Medulla oblongata (tissue), 1 donor: ENCODE measurements at regions not wholly inside any gene's neighbourhood (a gene's known extent, or its start where the extent isn't known, plus 50 kb on each side); places are given as distances from the start of the nearest gene placed in this dataset.
"Not testable (repeated sequence)": the region's sequence is repeated elsewhere in the genome, so short reads cannot be mapped to it uniquely, and the experiment has no call there.

ENCODE experiments used
- DNase-seq: peaks from one replicate; pipeline ENCODE4 v3.0.0-alpha.2; 2015; ENCODE audit errors: extremely low spot score

DNA sequence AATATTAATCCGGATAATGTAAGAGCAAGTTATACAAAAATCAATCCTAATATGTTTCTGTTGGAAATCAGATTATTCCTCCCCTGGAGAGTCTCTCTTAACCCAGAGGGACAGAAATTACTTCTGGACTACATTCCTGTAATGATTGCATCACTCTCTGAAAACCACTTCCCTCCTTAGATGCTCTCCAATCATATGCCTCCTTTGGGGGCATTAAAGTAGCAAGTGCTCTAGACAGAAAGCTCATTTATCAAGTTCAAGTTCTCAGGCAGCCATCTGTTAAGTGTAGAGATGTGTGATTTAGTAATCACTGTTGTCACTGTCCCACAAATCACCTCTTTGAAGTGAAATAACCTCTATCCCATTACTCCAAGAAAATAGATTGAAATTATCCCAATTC is 247.1 kb downstream of the SLCO4C1 start:
- DNase-seq: no peak

DNA sequence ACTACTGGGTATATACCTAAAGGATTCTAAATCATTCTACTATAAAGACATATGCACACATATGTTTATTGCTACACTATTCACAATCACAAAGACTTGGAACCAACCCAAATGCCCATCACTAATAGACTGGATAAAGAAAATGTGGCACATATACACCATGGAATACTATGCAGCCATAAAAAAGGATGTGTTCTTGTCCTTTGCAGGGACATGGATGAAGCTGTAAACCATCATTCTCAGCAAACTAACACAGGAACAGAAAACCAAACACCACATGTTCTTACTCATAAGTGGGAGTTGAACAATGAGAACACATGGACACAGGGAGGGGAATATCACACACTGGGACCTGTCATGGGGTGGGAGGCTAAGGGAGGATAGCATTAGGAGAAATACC is 249.0 kb downstream of the SLCO4C1 start:
- not testable (repeated sequence) for DNase-seq

- DNase-seq: no peak
These were observed 255.8 kb downstream of the SLCO4C1 start for GRCh38 chr5:102040326-102040725.

DNA sequence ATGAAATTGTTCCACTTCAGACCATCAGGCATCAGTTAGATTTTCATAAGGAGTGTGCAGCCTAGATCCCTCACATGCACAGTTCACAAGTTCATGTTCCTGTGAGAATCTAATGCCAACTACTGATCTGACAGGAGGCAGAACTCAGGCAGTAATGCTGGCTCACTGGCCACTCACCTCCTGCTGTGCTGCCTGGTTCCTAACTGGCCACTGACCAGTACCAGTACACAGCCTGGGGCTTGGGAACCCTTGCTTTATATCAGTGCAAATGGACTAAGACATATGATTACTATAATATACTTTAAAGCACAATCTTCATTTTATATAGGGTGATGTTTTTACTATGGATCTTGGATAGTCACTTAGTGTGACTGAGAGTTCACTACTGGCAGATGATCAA is 259.2 kb downstream of the SLCO4C1 start:
- DNase-seq: no peak

DNA sequence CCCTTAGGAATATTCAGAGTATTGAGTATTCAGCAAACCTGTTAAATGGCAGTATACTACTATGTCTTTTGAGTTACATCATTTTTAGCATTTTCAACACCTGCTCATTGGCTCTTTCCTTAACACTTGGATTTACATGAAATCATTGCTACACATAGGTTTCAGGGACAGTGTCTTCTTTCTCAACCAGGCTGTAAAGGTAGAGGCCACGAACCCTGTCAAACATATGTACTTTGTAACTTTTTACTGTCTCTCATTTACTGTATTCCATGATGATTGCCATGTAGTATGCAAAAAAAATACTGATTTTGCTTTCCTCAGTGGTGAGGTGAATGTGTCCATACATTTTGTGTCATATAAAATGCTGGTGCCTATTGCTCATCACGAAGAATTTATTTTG is 264.4 kb downstream of the SLCO4C1 start:
- DNase-seq: no peak

DNA sequence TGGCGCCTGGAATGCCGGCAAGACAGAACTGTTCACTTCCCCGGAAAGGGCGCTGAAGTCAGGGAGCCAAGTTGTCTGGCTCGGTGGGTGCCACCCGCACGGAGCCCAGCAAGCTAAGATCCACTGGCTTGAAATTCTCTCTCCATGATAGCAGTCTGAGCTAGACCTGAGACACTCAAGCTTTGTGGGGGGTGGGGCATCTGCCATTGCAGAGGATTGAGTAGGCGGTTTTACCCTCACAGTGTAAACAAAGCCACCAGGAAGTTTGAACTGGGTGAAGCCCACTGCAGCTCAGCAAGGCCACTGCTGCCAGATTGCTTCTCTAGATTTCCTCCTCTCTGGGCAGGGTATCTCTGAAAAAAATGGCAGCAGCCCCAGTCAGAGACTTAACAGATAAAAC is 277.4 kb downstream of the SLCO4C1 start:
- no peak for DNase-seq

GRCh38 chr5:102018279-102018678 is 277.8 kb downstream of the SLCO4C1 start:
- DNase-seq: no peak

- DNase-seq: no peak
These were observed 281.7 kb downstream of the SLCO4C1 start for GRCh38 chr5:102014371-102014770.

- no peak for DNase-seq
These were observed 285.4 kb downstream of the SLCO4C1 start for GRCh38 chr5:102010644-102011043.

DNA sequence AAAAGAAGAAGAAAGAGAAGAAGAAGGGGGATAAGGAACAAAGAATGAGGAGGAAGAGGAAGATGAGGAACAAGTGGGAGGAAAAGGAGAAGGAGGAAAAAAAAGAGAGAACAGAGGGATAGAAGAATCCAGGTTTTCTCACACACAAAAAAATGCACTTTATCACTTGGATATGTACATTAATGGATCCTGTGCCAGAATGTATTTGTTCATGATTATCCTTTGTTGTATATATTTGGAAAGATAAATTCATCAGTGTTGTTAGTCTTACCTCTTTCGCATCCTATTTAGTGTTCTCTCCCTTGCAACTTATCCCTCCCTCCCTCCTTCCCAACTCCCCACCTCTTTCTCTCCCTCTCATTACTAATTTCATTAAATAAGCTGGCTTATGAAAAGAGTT is 298.8 kb downstream of the SLCO4C1 start:
- no peak for DNase-seq

- no peak for DNase-seq
These were observed 300.5 kb downstream of the SLCO4C1 start for GRCh38 chr5:101995585-101995984.

DNA sequence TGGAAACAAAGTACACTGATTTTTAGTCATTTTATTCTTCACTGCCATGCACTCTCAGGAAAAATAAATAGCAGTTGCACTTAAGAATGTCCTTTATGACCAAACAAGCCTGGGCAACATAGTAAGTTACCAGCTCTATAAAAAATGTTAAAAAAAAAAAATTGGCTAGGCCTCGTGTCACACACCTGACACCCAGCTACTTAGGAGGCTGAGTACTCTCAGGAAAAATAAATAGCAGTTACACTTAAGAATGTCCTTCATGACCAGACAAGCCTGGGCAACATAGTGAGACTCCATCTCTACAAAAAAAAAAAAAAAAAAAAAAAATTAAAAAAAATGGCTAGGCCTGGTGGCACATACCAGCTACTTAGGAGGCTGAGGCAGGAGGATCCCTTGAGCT is 304.6 kb downstream of the SLCO4C1 start:
- DNase-seq: no peak

DNA sequence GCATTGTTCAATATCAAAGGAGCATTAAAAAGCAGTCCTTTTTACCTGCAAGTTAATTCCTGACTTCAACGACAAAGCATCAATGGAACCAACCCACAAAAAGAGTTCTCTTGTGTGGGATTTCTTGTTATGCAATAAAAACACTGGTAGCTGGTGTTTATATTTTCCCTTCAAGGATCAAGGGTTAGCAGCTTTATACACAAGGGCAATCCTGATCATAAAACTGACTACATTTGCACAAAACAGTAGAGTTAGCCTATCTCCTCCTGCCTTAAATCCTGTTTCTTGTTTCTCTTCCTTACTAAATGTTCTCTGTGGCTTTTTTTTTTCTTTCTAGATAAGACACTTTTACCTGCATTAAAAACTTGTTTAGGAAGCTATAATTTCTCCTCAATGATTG is 306.4 kb downstream of the SLCO4C1 start:
- DNase-seq: no peak

DNA sequence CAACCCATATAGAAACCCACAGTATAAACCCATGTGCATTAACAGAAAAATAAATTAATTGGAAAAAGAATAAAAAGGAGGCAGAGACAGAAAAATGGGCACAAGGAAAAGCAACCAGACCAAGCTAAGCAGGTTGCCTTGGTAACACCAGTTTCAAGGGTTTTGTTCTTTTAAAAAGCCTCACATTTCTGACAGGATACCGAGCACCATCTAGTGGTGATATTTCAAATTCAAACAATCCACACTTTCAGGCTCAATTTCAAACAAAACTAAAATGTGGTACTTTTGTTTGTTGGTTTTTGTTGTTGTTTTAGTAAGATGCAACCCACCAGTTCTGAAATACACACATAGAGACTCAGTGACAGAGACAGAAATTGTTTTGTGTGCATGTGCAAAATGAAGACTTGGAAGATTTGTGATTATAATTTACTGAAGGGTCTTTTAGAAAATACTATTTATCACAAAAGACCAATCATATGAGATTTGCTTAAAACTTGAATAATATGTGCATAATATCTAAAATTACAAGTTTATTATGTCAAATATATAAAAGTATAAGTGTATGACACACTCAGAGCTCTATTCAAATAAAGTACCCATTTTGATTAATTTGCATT is 318.2 kb downstream of the SLCO4C1 start:
- peak; percentile 63 for DNase-seq

DNA sequence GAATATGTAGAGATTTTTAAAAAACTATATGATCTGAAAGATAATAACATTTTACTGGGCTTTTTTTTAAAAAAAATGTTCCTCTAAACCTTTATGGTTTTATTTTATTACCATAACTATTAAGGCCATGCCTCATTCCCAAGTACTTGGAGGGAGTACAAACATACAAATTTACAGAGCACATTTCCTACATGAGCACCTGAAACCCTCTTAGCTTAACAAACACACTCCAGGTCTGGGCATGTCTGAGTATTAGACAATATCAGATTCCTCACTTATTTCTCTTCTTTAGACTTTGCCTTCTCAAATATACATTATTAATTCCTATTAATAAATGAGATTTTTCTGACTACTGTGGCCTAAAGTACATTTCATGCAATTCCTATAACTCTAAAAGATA is 319.2 kb downstream of the SLCO4C1 start:
- DNase-seq: no peak

- DNase-seq: no peak
These were observed 326.3 kb downstream of the SLCO4C1 start for GRCh38 chr5:101969742-101970141.

GRCh38 chr5:101966476-101966875 is 329.6 kb downstream of the SLCO4C1 start:
- DNase-seq: peak; percentile 13

GRCh38 chr5:101955891-101956290 is 340.2 kb downstream of the SLCO4C1 start:
- DNase-seq: no peak

DNA sequence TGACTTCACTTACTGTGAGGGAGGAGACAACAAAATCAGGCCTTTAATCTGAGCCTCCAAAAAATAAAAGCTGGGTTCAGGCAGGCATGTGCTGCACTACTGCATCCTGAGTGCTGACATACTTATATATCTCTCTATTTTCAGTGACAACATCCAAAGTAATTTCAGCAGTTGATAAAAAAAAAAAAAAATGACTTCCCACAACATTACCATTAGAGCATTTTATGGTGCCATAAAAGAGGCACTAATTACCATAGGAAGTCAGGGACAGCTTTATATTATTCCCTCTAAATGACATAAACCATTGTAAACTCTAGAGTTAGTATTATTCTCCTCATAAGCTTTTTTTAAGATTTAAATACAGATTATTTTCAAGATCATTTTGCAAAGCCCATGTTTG is 346.1 kb downstream of the SLCO4C1 start:
- DNase-seq: no peak

- DNase-seq: no peak
These were observed 347.5 kb downstream of the SLCO4C1 start for GRCh38 chr5:101948615-101949014.

GRCh38 chr5:101943784-101944183 is 352.3 kb downstream of the SLCO4C1 start:
- DNase-seq: no peak

DNA sequence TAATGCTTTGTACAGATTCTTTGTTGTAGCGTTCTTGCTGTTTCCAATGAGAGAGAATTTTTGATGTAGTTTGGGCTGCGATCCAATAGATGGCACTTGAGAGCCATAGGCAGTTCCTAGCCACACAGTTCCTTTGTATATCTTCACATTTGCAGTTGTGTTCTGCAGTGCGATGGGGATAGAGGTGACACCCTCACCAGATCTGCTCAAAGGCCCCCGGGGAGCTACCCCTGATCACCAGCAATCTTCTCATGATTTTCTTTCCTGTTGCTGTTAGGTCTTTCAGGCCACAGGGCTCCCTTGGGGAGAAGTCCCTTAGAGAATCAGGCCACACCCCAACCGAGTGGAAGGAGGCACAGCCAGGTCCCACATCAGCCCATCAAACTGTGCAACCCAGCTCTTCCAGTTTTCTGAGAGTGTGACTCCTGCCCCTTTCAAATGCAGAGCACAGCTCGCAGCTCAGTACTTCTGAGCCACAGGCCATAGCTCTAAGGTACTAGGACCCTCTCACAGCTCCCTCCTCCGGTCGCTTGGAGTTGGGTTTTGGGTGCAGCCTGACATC is 353.7 kb downstream of the SLCO4C1 start:
- DNase-seq: peak; percentile 71

DNA sequence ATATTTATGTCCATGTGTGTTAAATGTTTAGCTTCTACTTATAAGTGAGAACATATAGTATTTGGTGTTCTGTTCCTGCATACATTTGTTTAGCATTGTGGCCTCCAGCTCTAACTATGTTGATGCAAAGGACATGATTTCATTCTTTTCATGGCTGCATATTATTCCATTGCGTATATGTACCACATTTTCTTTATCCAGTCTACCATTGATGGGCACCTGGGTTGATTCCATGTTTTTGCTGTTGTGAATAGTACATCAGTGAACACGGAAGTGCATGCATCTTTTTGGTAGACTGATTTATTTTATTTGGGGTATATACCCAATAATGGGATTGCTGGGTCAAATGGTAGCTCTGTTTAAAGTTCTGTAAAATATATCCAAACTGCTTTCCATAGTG is 359.0 kb downstream of the SLCO4C1 start:
- DNase-seq: no peak

- no peak for DNase-seq
These were observed 361.0 kb downstream of the SLCO4C1 start for GRCh38 chr5:101935086-101935485.
